GM19351 (cell line): ENCODE measurements at regions not wholly inside any gene's neighbourhood (a gene's known extent, or its start where the extent isn't known, plus 50 kb on each side); places are given as distances from the start of the nearest gene placed in this dataset.

Experiments used
- ATAC-seq: cut with Tn5 transposase; IDR thresholded peaks from one replicate; pipeline ENCODE4 v1.9.1; 2021; ENCODE audit warnings: mild to moderate bottlenecking, moderate library complexity; ENCODE audit not compliant: unreplicated experiment

DNA sequence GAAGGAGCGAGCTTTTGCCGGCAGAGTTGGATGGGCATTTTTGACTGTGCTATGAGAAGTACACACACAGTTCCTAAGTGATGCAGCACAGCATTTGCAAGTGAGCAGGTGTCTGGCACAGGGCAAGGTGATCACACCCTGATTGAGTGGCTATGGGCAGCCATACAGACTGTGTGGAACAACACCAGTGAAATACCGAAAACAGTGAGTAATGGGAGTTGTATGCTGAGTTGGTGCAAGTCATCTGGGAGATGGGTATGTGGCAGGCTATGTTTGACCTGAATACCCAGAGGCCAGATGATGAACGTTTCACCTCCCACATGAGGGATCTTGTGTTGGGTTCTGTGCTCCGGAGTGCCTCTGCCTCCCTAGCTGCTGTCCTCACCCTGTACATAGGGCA, 53.5 kb upstream of the TIPARP start:
- ATAC-seq, result no peak

DNA sequence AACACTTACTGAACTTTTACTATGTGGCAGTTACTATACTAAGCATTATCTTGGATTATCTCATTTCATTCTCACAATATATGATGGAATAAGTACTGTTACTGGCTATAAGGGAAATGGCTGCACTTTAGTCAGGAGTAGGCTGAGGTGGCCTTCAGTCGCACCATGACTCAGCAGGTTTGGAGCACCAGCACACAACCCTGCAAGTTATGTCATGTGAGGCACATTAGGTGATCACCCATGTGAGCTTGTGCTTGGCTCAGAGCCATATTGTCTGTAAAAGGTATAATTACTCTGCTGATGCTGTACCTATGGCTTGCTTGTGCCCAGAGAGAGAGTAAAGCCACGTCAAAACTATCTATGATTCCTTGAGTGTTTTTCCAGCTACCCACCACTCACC, 54.1 kb upstream of the TIPARP start:
- no peak for ATAC-seq

DNA sequence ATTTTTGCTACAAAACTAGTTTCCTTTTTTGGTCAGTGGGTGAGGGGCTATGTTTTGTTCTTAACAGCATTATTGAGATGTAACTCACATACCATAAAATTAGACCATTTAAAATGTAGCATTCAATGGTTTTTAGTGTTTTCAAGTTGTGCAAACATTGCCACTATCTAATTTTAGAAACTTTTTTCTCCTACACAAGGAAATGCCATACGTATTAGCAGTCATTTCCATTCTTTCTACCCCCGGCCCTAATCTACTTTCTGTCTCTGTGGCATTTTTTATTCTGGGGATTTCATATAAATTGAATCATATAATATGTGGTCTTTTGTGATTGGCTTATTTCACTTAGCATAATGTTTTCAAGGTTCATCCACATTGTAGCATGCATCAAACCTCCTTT, 55.0 kb upstream of the TIPARP start:
- ATAC-seq, result no peak

DNA sequence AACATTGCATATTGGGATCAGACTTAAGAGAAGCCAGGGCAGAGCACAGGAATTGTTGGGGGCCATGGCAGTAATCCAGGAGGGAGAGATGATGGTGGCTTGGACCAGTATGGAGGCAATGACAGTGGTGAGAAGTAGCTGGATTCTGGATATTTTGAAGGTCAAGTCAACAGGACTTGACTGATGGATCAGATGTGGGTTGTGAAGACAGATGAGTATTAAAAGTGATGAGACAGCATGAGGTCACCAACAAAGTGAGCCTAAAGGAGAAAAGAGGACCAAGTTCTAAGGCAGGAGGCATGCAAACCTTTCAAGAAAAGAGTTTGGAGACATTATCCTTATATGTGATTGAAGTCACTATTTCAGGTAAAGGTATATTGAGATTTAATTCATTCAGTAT, 56.6 kb upstream of the TIPARP start:
- no peak for ATAC-seq

DNA sequence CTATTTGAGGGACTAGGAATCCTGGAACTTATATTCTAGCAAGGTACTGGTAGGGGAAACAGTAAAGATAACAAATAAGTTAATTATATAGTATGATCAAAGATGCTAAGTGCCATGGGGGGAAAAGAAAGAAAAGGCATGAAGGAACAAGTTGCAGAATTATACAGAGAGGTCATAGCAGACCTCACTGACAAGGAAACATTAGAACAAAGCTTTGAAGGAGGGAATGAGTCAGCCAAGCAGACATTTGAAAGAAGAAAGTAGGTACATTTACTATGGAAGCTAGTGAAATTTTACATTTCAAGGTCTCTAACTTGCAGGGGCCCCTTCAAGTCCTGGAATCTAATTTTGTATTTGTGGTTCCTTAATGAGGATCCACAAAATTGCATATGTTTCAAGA, 57.2 kb upstream of the TIPARP start:
- no peak for ATAC-seq

DNA sequence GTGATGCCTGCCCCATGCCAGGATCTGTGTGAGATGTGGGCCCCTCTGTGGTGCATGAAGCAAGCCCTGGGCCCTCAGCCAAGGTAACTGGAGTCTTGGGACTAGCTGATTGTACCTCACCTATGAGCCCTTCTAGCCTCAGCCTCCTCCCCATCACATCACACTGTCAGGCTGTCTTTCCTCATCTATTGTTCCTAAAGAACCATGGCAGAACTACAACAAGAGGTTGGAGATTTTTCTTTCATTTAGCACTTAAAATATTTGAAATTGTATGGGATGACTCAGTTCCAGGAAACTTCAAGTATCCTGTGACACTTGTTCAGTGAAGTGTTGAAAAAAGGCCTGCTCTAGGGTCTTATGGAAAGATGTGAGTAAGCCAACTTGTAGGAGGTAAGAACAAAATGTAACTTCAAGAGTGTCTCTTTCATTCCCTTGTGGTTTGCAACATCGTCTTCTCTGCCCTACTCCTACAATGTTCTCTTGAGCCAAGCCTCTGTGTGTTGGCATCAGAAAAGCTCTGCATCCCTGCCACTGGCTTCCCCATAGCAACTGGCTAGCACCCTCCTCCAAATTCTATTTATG, 58.7 kb upstream of the TIPARP start:
- ATAC-seq, result no peak

DNA sequence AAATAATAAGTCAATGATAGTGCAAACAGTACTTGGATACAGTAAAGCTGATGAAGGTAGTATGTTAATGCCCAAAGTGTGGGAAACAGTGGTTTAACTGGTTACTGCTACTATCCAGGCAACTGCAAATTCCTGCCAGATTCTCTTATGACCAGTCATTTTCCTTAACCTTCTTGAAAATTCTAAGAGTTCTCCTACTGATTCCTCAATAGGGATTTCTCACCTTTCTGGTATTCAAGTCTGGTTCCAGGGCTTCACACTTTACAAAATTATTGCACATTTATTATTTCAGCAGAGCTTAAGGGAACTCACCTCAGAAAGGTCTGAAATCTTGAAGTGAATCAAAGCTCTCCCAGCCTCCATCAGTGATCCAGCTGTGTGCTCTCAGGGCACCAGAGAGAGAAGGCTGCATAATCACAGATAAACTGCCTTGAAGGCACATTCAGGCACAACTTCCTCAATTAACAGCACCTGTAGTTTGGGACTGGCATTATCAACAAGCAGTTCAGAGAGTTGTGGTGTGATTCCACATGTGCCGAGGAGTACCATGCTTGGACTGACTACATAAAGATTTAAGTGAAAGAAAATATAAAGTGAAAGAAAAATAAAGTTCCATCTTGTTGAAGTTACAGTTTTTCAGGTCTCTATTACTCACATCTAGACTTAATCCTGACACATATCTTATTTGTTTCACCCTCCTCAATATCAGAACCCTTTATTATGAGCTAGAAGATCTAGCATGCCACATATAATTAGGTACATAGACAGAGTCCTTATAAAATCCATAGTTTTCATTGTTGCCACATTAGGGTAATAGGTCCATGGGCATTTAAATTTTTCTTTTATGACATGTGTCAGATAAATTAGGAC, 59.5 kb upstream of the TIPARP start:
- peak; percentile 43 for ATAC-seq

DNA sequence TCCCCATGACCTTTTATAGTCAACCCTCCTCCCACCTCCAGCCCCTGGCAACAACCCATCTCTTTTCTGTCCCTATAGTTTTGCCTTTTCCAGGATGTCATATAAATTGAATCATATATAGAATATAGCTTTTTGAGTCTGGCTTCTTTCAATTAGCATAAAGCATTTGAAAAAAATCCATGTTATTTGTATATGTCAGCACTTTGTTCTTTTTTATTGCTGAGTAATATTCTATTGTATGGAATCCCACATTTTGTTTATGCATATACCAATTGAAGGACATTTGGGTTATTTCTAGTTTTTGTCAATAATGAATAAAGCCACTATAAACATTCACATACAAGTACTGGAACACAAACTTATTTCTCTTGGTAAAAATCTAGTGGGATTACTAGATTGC, 58.0 kb upstream of the SSR3 start:
- ATAC-seq, result no peak

DNA sequence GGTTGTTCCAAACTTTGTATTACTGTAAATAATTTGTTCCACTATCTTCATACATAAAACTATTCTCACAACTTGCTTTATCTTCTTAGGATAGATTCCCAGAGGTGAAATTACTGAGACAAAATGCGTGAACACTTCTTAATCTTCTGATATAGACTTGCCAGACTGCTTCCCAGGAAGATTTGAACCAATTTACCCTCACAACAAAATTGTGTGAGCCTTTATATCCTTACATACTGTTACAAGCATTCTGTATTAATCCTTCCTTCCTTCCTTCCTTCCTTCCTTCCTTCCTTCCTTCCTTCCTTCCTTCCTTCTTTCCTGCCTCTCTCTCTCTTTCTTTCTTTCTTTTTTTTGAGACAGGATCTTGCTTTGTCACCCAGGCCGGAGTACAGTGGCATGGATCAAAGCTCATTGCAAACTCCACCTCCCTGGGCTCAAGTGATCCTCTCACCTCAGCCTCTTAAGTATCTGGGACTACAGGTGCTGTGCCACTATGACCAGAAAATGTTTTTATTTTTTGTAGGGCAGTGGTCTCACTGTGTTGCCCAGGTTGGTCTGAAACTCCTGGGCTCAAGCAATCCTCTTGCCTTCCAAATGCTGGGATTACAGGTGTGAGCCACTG, 57.1 kb upstream of the SSR3 start:
- no peak for ATAC-seq

DNA sequence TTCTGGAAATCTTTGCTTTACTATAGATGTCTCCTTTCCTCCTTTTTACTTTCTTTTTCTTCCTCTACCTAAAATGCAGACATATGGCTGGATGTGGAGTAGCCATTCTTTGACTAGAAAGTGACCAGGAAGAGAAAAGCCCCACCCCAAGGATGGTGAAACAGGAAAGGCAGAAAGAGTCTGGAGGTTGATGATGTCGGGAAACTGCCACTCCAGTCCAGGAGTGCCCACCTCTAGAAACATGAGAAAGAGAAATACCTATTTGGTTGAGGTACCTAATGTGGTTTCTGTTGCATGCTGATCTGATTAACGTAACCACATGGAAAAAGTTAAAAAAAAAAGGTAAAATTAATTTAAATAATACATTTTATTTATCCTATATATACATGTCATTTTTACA, 55.2 kb upstream of the SSR3 start:
- ATAC-seq, result no peak

DNA sequence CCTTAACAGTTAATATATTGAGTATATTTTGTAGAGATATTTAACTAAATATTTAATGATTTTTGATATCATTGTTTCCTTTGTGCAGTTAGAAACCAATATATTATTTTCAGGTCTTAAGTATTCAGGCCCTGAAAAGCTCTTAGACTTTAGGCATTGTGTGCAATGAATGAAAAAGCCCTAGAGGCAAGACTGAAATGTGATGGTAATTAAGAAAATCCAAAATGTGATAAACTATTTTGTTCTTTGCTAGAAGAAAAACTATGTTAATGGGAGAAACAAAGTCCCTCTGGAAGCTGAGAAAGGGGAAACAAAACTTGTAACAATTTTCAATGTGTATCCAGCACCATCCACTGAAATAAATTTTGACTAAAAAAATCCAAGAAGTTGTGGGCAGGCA, 54.6 kb upstream of the SSR3 start:
- no peak for ATAC-seq

DNA sequence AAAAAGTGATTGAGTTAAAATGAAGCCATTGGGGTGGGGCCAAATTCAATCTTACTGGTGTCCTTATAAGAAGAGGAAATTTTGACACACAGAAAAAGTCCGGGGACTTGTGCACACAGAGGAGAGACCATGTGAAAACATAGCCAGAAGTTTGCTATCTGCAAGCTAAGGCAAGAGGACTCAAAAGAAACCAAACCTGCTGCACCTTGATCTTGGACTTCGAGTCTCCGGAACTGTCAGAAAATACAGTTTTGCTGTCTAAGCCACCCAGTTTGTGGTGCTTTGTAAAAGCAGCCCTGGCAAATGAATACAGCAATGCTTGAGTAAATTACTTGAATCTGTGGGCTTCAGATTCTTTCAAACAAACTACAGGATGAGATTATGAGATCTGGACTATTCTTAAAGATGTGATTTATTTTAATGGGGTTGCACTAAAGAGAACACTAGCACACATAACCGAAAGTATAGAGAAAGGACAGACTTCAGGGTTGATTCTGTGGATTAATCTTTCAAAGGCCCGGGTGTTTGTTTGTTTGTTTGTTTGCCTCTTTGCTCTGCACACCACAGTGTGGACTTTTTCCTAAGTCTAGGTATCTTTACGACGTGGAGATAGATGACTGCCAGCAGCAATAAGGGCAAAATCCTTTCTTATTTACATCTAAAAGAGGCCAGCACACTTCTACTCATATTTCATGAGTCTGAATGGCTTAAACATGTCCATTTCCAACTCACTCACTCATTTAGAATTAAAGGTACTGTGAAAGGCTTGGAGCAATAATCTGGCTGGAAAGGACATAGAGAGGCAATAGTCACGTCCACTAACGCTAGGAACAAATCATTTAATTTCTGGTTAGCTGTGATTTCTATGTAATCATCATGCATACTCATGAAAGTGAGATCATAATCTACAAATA, 53.9 kb upstream of the SSR3 start:
- ATAC-seq, result no peak

DNA sequence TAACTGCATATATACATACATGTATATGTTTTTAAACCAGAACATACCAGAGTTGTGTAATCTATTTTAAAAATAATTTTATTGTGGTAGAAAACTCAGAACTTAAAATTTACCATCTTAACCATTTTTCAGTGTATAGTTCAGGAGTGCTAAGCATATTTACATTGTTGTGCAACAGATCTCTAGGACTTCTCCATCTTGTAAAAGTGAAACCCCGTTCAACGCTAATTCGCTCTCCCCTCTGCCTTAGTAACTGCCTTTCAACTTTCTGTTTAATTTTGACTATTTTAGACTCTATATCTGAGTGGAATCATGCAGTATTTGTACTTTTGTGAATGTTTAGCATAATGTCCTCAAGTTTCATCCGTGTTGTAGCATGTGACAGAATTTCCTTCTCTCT, 51.8 kb upstream of the SSR3 start:
- peak; percentile 65 for ATAC-seq

DNA sequence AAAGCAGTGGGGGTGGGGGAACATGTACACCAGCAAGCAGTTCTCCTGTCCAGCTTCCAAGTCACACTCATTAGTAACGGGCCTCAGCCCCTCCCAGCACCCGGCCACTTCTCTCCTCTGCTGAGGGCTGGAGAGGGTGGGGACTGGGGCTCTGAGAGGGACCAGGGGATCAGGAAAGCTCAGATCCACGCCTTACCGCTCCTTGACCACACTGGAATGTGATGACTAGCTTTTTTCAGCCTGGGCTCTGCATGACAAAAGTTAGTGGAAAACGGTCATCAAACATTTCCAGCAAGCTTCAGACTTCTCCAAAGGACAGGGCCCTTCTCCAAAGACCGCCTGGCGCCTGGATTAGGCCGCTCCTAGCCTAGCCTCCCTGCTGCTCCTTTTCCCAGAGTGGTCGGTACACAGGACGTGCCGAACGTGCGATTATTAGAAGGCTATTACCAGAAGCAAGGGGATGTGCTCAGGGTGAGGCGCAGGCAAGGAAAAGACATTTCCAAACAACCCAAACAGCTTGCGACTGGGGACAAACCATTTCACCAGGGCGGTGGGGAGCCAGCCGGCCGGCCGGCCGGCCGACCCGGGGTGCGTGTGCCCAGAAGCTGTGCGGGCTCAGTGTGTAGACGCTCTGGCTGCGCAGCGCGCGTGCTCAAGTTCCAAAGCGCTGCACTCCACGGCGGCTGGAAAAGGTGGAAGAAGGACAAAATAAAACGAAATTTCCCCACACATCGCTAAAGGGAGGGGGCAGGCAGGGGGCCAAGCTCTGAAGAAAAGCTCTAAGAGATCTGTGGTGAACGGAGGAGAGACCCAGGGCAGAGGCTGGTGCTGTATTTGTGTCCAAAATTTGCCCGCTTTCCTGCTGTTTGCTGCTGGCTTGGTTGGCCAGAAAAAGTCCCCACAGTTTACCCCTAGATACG, 51.0 kb upstream of the SSR3 start:
- ATAC-seq, result peak; percentile 31

DNA sequence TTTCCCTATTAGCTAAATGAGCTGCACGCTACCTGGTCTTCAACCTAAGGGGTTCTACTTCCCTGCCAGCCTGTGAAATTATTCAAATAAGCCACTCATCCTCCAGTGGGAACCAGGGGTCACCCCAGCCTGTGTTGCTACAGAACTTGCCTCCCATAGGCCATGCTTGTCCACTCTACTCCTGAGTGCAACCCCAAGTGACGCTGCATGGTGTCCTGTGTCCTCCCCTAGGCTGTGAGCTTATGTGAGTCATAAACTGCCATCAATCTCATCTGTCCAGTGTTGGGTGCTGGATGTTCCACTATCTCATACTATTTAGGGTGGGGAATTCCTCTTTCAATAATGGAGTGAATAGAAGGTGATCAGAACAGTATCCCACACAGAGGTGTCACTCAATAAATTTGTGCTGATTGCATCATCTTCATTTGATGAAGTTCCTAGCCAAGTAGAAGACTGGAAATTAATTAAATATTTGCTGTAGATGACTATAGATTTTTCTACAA, 49.8 kb upstream of the SSR3 start:
- no peak for ATAC-seq
